Esophagus muscularis mucosa (tissue), 4 donors: ENCODE measurements at regions not wholly inside any gene's neighbourhood (a gene's known extent, or its start where the extent isn't known, plus 50 kb on each side); places are given as distances from the start of the nearest gene placed in this dataset.
"Not testable (repeated sequence)": the region's sequence is repeated elsewhere in the genome, so short reads cannot be mapped to it uniquely, and the experiment has no call there.

ENCODE experiments used
- DNase-seq: peaks from one replicate; pipeline ENCODE4 v3.0.0-alpha.2; 2017; ENCODE audit errors: extremely low spot score
- H3K27ac ChIP-seq, 4 donors: fragments of 200-600 bp; sonication (generic); replicated peaks in 1 of 4; 1 replicate in 3 of 4; 2 replicates in 1 of 4; pipeline ENCODE4 v1.5.1; 2016 to 2019; ENCODE audit warnings: mild to moderate bottlenecking in 1 of 4
- H3K27me3 ChIP-seq, 4 donors: fragments of 200-600 bp; sonication (generic); one replicate each; pipeline versions ENCODE4 v1.5.1 to v1.6.0; 2016 to 2019
- H3K36me3 ChIP-seq, 4 donors: fragments of 200-600 bp; sonication (generic); one replicate each; pipeline ENCODE4 v1.5.1; 2016 to 2019
- H3K4me1 ChIP-seq, 4 donors: fragments of 200-600 bp; sonication (generic); one replicate each; pipeline ENCODE4 v1.5.1; 2016 to 2019
- H3K4me3 ChIP-seq, 4 donors: fragments of 200-600 bp; sonication (generic); 1 replicate in 2 of 4; 2 replicates in 2 of 4; pipeline ENCODE4 v1.5.1; 2016 to 2019; ENCODE audit warnings: mild to moderate bottlenecking in 4 of 4, moderate library complexity in 1 of 4
- H3K9me3 ChIP-seq, 4 donors: fragments of 200-600 bp; sonication (generic); 1 replicate in 3 of 4; 2 replicates in 1 of 4; pipeline ENCODE4 v1.5.1; 2016 to 2019
- EP300 ChIP-seq: sonication (generic); formaldehyde crosslinking; IDR thresholded peaks from one replicate; pipeline ENCODE4 v1.6.1; 2017; ENCODE audit warnings: antibody characterized with exemption
- POLR2A ChIP-seq: fragments of 450-650 bp; IDR thresholded peaks from one replicate; pipeline ENCODE4 v1.6.1; 2017; ENCODE audit warnings: antibody characterized with exemption, moderate library complexity, mild to moderate bottlenecking, low read depth
- POLR2AphosphoS5 ChIP-seq, 2 donors: sonication (generic); formaldehyde crosslinking; IDR thresholded peaks; one replicate each; pipeline ENCODE4 v1.6.1; 2017; ENCODE audit warnings: antibody characterized with exemption in 2 of 2
- WGBS: methylation state at CpG from one replicate; pipeline ENCODE4 v1.1.5; 2018; 5-methylcytosine and 5-hydroxymethylcytosine counted together
- intact Hi-C: fragments of 100-400 bp; cut with DNase I; formaldehyde crosslinking; loops from one replicate; pipeline ENCODE4 v1.15.1; 2023
- TF ChIP-seq, protein P1 (sequence below), 3 experiments: fragments of 200-600 bp in 2 of 3; fragments of 450-650 bp in 1 of 3; sonication (generic) in 2 of 3; IDR thresholded peaks; one replicate each; pipeline ENCODE4 v1.5.1; 2017 to 2019; ENCODE audit warnings: antibody characterized with exemption in 3 of 3, mild to moderate bottlenecking in 2 of 3, moderate library complexity in 1 of 3

DNA sequence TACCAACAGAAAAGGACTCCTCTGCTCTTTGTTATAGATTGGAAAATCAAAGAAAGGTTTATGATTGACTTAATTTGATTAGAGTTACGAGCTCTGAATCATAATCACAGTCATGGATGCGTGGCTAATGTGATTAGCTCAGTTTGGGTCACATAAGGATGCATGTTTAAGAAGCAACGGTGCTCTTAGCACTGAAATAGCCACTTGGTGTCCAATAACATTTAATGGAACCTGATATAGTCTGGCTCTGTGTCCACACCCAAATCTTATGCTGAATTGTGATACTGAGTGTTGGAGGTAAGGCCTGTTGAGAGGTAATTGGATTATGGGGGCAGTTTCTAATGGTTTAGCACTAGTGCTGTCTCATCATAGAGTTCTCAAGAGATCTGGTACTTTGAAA lies 501.6 kb downstream of the SLC6A15 start:
- Histone ChIP-seq H3K4me1 (no peaks in the 10 kb centered on the region), H3K27me3 (no peaks in the 10 kb centered on the region), H3K27ac (no peak overlapping the region), H3K36me3 (no peaks in the 10 kb centered on the region), H3K4me3 (no peak overlapping the region), H3K9me3 (no peaks in the 10 kb centered on the region)
- no peak for TF ChIP-seq POLR2A
- TF ChIP-seq POLR2AphosphoS5 (IDR thresholded peaks at IDR 0.05): no peak
- TF ChIP-seq EP300: no peak
- TF ChIP-seq, protein P1, sequence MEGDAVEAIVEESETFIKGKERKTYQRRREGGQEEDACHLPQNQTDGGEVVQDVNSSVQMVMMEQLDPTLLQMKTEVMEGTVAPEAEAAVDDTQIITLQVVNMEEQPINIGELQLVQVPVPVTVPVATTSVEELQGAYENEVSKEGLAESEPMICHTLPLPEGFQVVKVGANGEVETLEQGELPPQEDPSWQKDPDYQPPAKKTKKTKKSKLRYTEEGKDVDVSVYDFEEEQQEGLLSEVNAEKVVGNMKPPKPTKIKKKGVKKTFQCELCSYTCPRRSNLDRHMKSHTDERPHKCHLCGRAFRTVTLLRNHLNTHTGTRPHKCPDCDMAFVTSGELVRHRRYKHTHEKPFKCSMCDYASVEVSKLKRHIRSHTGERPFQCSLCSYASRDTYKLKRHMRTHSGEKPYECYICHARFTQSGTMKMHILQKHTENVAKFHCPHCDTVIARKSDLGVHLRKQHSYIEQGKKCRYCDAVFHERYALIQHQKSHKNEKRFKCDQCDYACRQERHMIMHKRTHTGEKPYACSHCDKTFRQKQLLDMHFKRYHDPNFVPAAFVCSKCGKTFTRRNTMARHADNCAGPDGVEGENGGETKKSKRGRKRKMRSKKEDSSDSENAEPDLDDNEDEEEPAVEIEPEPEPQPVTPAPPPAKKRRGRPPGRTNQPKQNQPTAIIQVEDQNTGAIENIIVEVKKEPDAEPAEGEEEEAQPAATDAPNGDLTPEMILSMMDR (IDR thresholded peaks at IDR 0.05): no peak
- no peak for DNase-seq
- intact Hi-C loops: no loop called here
- WGBS: 81% methylated on average over 3 of the region's 3 CpGs

DNA sequence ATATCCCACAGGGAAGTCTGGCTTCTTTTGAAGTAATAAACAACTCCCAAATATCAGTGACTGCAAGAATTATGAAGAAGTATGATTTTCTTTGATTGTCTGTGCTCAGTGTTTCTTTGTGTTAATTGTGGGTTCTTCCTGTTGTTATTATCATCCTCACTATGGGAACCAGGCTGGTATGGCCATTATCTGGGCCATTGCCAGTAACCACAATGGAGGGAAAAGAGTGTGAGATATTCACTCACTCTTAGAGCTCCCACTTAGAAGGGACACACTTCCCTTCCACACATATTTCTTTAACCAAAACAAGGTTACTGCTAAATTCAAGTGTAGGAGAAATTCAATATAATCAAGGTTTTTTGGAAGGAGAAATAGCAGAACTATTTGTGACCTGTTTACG lies 503.7 kb downstream of the SLC6A15 start:
- no peak overlapping the region for H3K27ac ChIP-seq
- H3K27me3 ChIP-seq: no peaks in the 10 kb centered on the region
- no peaks in the 10 kb centered on the region for H3K4me1 ChIP-seq
- intact Hi-C loops: no loop called here
- TF ChIP-seq POLR2A (no peak), POLR2AphosphoS5 (IDR thresholded peaks at IDR 0.05) (no peak), EP300 (no peak)
- TF ChIP-seq, protein P1 (IDR thresholded peaks at IDR 0.05): no peak
- no peak overlapping the region for H3K4me3 ChIP-seq
- no peaks in the 10 kb centered on the region for H3K9me3 ChIP-seq
- no peaks in the 10 kb centered on the region for H3K36me3 ChIP-seq
- DNase-seq: no peak
- 100% methylated on average over 1 of the region's 1 CpG for WGBS

DNA sequence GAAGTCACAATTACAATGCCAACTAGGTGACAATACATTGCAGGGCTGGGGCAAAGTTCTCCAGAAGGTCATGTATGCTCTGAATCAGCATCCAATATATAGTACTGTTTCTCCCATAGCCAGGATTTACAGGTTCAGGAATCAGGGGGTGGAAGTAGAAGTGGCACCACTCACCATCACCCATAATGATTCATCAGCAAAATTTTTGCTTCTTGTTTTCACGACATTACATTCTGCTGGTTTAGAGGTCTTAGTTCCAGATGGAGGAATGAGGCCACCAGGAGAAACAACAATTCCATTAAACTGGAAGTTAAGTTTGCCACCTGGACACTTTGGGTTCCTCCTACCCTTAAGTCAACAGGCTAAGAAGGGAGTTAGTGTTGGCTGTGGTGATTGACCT lies 505.9 kb downstream of the SLC6A15 start:
- 81% methylated on average over 1 of the region's 1 CpG for WGBS
- H3K36me3 ChIP-seq, DNase-seq, H3K4me1 ChIP-seq, H3K4me3 ChIP-seq, H3K27me3 ChIP-seq, intact Hi-C loops, H3K27ac ChIP-seq, H3K9me3 ChIP-seq: not testable (repeated sequence)

DNA sequence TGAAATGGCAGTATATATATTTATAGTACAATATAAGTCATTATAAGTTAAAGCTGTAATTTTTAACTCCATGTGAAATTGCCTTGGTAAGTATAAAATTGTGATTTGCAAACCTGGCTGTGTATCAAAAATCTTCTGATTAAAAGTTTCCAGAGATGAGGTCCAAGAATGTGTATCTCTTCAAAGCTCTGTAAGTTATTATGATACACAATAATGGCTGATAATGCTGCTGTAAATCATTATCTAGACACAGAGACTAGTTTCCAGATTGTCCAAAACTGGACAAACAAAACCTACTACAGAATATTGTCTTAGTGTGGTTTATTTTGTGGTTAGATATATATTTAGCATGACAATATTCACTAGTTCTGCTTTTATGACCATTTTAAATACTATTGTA lies 514.8 kb downstream of the SLC6A15 start:
- H3K4me3 ChIP-seq: no peak overlapping the region
- no peaks in the 10 kb centered on the region for H3K36me3 ChIP-seq
- no peak overlapping the region for H3K27ac ChIP-seq
- TF ChIP-seq POLR2AphosphoS5 (IDR thresholded peaks at IDR 0.05): no peak
- no peak for TF ChIP-seq EP300
- TF ChIP-seq, protein P1 (IDR thresholded peaks at IDR 0.05): no peak
- no peak for TF ChIP-seq POLR2A
- no peaks in the 10 kb centered on the region for H3K4me1 ChIP-seq
- intact Hi-C loops: no loop called here
- no peaks in the 10 kb centered on the region for H3K9me3 ChIP-seq
- H3K27me3 ChIP-seq: no peaks in the 10 kb centered on the region
- DNase-seq: no peak

DNA sequence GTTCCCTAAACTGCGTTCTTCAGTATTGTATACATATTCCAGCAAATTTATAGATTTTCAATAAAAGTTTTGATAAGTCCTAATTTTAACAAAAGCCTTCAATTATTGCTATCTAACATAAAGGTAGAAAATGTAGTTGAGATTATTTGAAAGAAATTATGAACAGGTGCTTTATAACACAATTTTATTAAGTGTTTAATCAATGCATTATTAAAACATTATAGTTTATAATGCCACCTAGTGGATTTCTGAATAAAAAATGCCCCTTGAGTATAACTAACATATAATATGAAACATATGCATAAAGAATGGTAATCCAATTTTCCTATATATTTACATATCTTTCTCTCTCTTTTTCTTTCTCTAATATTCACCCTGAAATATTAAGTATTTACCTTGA lies 515.3 kb downstream of the SLC6A15 start:
- intact Hi-C loops: no loop called here
- Histone ChIP-seq H3K9me3 (no peaks in the 10 kb centered on the region), H3K36me3 (no peaks in the 10 kb centered on the region), H3K27me3 (no peaks in the 10 kb centered on the region), H3K4me3 (no peak overlapping the region), H3K4me1 (no peaks in the 10 kb centered on the region), H3K27ac (no peak overlapping the region)
- 81% methylated on average over 1 of the region's 1 CpG for WGBS
- TF ChIP-seq EP300 (no peak), POLR2AphosphoS5 (IDR thresholded peaks at IDR 0.05) (no peak)
- TF ChIP-seq, protein P1 (IDR thresholded peaks at IDR 0.05): peak in 1 of 3 experiments; percentile 8
- no peak for DNase-seq

DNA sequence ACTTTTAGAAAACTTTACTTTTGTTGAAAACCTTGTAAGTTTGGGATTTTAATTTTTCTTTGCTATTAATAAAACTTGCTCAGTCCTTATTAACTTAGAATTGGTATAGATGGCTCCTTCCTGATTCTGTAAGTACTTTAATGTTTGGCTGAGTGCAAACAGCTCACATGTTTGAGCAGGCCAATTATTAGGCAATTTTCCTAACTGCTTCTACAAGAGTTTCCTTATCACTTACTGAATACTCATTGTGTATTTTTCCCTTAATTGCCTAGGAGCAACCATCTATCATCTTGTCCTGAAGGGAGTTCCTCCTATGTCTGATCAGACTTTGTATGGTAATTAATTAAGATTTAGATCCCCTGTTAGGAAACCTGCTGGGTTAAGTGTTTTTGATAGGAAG lies 521.4 kb downstream of the SLC6A15 start:
- DNase-seq, H3K4me1 ChIP-seq, intact Hi-C loops, H3K27me3 ChIP-seq, H3K36me3 ChIP-seq, H3K9me3 ChIP-seq, H3K4me3 ChIP-seq, H3K27ac ChIP-seq: not testable (repeated sequence)
